ENCODE measurements at regions not wholly inside any gene's neighbourhood (a gene's known extent, or its start where the extent isn't known, plus 50 kb on each side); places are given as distances from the start of the nearest gene placed in this dataset.

DNA sequence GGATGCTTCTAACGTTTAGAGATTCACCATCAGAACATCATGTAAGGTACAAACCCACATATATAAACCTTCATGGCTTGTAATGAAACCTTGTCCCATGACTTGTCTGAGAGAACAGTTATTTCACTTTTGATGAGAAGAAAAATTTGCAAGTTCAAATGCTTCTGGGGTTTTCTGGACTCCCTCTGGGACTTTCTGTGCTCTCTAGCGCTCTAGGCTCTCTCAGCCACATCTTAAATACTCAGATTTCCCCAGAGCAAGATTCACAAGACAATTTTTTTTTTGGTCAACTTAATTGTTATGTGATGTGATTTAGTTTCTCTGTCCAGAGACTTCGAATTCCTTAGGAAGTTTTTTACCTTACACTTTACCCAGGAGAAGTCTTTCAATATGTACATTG is 282.8 kb upstream of the EDNRB start:
- no peak for DNase-seq

DNA sequence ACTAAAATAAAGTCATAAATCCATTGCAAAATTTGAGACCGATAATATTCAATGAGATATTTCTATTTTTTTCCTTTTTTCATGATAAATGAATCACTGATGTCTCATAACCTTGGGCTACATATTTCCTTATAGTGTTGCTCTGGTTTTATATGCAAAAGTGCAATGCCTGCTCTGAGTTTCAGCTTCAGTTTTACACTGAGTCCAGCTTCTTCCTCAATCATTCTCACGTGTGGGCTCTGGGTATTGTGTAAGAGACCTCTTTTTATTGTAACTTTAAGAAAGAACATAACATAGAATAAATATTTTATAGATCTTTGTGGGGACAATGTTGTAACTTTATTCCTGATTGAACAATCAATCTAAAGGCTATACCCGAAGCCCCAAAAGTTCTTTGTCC is 280.2 kb upstream of the EDNRB start:
- DNase-seq: no peak

DNA sequence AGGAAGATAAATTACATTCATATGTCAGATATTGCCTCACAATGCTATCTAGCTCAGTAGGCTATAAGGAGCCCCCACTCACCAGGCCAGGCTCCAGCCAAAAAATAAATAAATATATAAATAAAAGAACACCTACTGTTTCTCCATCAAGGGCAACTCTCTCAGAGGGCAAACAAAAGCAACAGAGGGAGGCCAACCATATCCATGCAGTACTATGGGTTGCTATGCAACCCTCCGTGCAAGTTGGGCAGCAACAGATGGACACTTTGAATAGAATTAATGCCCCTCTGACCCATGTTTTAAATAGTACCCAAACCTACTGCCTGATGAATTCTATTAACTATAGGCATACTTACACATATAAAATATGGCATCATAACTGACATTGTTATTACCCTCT is 279.8 kb upstream of the EDNRB start:
- no peak for DNase-seq

DNA sequence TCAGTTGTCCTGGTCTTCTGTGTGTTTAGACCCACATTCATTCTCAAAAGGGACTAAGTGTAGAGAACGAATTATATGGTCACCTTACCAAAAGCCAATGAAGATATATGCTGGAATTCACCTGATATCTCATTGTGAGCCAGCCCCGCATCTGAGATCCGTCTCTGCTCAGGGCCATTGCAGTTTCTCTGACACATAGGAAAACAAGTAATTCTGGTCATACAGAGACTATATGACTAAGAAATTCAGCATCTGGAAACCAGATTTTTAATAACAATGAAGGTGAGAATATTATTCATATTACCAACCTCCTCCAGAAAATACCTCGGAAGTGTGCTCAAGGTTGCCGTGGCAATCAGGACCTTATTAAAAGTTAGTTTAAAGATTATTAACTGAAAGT is 278.6 kb upstream of the EDNRB start:
- DNase-seq: no peak

DNA sequence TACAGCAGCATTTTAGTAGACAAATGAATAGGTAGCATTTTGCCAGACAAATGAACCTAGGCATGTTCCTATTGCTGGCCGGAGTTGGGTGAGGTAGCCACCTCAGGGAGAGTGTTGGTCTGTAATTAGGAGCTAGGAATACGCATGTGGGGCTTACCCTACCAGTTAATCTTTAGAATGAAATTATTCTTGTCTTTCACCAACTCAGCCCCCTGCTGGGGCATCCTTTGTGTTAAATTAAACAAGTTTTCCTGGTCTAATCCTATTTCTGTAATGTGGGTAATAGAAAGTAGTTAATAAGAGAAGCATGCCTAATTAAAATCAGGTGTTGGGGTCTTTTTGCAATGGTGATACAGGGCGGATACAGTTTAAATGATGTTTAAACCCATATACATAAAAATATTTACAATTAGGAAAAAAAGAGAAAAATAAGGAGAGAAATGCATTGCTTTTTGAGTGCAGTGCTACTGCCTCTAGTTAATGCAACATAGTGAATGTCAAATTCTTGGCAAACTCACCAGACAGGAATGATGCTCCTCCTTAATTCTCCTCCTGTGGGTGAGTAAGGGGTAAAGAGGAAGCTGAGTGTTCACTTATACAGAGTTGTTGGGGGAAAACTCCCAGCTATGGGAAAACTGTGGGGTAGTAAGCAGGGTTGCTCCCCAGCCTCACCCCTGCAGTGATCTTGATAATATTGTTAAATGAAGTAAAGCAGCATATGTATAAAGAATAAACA is 276.4 kb upstream of the EDNRB start:
- peak; percentile 71 for DNase-seq

DNA sequence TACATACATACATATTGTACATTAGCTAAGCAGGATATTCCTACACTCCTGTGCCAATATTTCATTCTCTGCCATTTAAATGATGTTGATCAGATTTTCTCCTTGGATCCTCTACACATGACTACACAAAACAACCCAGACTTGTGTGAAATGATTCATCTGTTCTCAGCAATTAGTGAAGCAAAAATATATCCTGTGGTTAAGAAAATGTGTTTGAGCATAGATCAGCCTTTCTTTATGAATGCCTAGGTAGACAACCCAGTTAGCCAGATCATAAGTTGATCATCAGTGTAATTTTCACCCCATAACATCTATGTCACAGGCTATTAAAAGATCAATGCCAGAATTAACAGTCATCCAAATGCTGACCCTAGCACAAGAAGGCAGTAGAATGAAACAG is 275.2 kb upstream of the EDNRB start:
- peak; percentile 36 for DNase-seq

DNA sequence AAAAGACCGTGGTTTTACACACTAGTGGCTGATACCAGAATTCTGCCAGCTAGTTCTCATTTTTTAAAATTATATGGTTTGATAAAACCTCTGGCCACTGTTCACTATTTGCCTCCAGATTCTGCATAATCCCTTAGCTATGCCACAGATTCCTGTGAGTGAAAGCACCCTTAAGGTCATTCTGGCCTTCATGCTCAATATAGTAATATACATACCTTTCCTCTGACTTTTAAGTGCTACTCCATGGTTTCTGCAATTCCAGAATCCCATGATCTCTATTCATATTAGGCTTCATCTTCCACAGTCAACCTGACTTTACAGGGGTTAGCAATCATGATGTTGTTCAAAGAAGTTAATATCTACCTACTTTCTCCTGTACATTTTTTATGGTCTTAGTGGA is 274.1 kb upstream of the EDNRB start:
- DNase-seq: peak; percentile 48

DNA sequence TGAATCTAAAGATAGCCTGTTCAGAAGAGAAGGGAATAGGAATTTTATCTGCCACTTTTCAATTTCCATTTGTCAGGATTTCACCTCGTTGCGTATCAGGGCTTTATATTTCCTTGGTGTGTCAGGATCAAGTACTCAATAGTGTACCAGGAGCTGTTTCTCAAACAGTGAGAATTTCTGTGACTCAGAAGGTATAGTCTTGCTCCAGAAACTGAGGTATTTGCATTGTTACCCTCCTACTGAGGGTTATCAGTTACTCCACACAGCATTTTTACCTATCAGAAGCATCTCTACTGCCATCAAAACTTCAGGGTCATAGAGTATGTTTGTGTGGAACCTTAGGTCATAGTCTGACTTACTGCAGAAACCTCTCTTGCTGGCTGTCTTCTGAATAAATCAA is 271.7 kb upstream of the EDNRB start:
- DNase-seq: no peak

DNA sequence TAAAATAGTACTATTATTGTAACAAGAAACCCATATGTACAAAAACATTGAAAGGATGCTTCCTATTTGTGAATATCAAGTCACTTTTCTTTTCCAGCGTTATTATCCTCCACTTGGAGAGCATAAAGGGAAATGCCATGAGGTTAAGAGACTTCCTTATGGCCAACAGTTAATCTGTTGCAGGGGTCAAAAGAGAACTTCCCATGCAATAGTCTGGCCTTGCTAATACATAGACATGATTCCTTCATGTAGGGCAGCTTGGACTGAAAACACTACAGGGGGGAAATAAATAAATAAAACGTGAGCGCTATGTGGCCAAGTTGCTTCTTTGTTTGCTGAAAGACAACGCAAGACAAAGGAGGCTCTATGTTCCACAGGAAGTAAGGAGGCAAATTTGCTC is 269.1 kb upstream of the EDNRB start:
- DNase-seq: no peak

DNA sequence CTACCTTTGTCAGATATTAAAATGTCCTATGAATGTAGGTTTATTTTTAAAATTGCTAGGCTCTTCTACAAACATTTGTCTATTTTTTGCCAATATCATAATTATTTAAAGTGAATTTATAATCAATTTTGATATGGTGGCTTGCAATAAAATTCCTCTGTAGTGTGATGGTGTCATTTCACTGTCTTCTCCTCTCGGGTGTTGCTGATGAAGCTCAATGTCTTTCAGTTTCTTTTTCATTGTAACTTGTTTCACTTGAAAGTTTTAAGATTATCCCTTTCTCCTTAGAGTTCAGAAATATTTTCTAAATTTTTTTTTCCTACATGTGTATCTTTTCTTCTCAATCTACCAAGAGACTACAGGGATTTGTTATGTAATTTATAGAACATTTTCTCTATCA is 267.1 kb upstream of the EDNRB start:
- DNase-seq: no peak

DNA sequence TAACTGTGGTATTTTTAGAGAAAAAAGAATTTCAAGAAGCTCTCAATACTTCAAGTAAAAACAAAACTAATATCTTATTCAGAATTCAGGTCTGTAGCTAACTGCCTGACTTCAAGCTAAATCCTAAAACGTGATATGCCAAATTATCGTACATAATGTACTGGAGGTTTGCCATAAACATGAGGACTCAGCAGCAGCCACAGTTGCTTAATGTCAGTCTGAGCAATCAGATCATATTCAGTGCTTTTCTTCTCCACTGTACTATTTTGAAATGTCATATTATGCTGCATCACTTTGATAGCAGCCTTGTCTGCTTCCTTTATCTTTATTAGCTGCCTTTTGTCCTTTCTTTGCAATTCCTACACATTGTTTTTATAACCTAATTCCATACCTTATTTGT is 265.1 kb upstream of the EDNRB start:
- DNase-seq: peak; percentile 15

DNA sequence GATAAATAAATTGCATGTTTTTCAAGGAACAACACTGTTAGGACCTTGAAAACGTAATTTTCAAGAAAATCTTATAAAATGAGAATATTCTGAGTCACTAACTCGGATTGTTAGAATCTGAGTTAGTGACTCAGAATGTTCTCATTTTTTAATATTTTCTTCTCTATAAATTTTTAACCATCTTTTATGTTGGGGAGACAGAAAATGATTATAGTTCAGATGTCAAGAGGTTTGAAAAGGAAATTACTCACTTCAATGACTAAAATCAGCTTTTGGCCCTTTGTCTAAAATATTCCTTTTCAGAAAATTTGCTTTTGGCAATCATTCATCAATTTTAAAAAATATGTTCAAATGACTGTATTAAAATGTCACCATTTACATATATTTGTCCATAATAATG is 264.2 kb upstream of the EDNRB start:
- no peak for DNase-seq

DNA sequence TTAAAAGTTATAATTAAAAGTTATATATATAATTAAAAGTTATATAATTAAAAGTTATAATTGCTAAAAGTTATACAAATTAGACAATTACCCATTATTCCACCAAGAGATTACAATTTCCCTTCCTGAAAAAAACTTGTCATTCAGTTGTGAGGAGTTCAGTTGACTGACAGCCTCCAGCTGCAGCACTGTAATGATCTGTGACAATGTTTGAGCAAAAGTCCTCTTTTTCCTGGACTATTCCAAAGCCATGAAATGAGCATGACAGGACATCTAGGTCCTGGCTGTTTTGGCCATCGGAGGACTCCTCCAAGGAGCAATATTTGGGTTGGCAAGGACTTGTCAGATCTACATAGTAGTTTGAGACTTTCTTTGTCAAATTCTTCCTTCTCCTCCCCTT is 258.7 kb upstream of the EDNRB start:
- DNase-seq: no peak

DNA sequence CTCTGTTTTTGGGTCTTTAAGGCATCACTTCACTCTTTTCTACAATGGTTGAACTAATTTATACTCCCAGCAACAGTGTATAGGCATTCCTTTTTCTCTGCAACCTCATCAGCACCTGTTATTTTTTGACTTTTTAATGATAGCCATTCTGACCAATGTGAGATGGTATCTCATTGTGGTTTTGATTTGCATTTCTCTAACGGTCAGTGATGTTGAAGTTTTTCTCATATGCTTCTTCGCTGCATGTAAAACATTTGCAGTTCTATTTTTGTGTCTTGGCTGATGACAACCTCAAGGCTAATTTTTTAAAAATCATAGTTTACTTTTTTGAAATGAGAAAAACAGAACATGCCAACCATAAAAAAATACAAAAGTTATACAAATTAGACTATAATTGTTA is 258.2 kb upstream of the EDNRB start:
- DNase-seq: no peak

DNA sequence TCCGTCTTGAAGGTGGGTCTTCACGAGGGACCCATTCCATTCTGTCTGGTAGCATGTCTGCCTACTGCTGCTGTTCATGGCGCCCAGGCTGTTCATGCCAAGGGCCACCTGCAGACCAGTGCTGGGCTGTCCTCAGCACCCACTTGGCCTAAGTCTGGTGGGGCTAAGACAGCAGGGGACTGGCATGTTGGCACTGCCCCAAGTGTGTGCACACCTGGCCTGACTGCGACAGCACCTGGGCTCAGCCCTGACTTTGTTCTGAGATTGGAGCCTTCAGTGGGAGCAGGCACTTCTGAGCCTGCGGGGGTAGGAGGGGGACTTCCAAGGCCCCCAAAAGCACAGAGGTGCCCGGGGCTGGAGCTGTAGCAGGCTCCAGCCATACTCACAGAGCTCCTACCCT is 250.8 kb upstream of the EDNRB start:
- DNase-seq: no peak

DNA sequence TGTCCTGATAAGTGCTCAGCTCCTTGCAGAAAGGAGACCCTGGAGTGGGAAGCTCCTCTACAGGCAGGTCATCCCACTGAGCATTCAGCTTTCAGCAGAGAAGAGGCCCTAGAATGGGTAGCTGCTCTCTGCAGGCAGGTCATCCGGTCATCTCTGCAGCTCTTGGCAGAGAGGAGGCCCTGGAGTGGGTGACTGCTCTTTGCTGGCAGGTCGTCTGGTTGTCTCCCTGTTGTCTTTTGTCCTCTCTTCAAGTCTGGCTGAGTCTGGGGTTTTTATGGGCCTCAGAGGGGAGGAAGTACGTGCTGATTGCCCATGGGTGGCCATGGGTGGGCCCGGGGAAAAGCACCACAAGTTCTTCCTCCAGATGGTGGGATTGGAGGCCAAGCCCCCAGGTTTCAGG is 250.3 kb upstream of the EDNRB start:
- DNase-seq: no peak

DNA sequence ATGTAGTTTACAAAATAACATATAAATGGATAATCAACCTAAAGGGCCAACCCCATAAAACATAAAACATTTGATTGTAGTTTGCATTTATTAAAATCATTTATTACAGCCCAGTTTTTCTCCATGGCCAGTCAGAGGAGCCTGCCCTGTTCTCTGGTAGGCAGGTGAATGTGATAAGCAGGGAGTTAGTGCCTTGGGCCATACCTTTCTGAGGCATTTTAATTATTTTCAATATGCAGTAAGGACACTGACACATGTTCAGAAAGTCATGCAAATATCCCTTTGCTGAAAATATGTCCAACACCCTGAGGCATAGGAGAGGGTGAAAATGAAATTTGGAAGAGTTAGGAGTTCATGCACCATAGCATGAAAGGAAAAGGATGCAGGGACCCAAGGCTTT is 242.6 kb upstream of the EDNRB start:
- DNase-seq: no peak

DNA sequence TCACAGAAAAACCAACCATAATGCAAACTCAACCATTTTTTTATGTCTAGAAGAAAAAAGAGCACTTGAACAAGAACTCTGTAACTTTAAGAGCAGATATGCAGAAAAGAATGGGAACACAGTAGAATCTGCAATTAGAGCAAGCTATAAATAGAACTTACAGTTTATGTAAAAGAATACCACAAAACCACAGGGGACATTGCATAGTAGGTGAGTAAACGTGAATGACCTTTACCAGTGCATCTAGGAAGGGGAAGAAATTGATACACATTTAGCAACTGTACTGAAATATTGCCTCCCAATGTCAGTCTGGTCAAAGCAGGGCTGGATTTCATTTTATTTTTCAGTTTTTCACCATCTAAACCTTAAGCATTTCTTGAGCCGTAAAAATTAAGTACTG is 242.2 kb upstream of the EDNRB start:
- peak; percentile 84 for DNase-seq

DNA sequence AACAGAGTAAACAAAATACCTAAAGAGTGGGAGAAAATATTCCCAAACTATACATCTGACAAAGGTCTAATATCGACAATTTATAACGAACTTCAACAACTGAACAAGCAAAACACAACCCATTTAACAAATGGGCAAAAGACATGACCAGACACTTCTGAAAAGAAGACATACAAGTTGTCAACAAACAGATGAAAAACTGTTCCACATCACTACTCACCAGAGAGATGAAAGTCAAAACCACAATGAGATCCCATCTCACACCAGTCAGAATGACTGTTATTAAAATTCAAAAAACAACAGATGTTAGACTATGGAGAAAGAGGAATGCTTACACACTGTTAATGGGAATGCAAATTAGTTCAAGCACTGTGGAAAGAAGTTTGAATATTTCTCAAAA is 233.8 kb upstream of the EDNRB start:
- DNase-seq: no peak

DNA sequence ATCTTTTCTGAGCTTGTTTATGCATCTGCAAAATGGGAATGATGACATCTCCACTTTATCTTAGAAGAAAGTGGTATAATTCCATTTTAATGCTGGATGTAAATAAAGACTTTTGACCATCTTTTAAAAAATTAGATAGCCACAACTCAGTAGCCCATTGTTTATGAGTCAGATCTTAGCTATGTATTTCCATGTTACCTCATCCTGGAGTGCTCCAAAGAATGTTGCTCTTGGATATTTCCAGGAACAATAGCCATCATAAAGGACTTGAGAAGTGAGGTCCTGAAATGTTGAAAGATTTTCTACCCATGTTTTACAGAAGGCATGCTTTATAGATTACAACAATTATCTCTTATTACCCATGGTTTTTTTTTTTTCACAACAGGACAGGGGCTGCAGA is 229.3 kb upstream of the EDNRB start:
- DNase-seq: peak; percentile 87

DNA sequence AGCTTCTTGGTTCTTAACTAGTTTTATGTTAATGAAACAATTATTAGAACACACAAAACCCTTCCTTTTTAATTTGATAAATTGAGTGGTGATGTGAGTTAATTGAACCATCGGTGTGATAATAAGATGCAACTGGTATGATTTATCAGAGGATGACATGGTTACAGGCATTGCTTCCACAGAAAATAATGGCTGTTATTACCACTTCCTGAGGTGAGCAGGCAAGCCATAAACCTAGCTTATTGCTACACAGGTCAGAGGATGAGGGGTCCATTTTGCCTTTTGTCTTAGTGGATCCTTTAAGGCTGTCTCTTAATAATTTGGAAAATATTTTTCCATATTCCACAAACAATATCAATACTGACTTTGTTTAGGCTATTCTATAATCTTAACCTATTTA is 226.6 kb upstream of the EDNRB start:
- no peak for DNase-seq

DNA sequence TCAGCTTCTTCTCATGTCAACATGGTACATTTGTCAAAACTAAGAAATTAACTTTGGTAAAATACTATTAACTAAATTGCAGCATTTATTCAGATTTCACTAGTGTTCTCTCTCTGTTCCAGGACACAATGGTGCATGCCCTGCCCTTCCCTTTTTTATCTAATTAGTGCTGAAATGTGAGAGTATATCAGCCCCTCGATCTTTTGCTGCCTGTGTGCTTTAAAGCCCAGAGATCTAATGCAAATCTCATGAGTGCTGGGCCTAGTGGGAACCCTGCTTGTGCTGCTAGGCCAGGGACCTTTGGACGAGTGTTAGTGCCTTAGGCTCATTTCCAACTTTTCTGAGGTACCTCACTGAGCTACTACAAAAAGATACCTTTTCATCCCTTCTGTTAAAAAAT is 221.1 kb upstream of the EDNRB start:
- DNase-seq: no peak

DNA sequence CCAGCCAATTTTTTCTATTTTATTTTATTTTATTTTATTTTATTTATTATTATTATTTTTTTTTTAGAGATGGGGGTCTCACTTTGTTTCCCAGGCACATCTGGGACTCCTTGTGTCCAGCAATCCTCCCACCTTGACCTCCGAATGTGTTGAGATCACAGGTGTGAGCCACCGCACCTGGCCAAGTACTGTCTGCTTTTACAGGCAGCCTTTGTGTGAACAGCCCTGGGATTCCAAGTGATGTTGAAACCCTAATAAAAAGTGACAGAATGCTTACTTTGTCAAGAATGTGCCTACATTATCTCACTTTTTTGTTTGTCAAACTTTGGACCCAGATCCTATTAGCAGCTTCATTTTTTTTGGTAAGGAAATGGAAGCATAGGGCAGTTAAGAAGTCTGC is 220.1 kb upstream of the EDNRB start:
- DNase-seq: no peak

DNA sequence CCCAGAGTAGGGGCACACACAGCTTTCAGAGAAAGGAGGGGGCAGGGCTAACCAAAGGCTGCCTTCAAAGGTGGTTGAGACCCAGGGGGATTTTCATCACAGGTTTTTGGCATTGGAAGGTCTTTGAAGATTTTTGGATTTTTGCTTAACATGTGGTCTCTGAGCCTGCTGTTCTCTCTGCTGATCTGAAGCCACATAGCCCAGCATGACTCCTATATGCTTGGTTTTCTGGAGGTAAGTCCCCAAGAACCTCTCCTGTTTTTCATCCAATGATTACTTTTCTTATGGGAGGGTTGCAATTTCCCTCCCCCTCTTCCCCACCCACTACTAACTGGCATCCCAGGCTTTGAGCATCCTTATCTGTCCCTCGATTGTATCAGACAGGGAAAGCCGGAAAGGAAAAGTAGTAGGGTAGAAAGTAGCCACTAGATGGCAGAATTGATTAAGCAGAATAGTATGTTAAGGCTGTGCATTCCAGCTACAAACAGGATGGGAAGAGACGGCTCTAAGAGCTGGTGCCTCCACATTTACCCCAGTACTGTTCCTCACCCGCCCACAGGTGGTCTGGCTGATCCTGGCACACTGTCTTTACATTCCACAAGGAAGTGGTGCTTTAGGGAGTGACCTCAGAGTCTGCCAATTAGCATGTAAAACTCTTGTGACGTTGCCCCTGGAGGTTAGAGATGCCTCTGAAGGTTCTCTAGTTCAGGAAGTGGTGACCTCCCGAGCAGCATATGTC is 218.9 kb upstream of the EDNRB start:
- DNase-seq: peak; percentile 67

DNA sequence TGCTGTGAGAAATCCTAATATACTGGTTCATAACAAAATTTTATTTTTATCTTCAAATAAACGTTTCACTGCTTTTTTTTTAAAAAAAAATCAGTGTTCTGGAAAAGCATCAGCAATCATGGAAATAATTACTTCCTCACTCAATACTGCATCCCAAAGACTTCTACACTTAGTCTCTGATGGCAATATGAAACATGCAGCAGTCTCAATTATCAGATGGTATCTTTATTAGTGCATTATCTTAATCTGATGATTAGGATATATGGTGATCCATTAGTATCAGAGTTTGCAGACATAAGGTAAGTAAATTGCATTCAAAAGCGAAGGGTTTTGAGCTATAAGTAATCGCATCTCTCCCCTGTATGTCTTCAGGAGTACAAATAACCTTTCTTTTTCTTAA is 218.3 kb upstream of the EDNRB start:
- DNase-seq: no peak

Measured in fibroblast of skin of right quadriceps (primary cell).